ENCODE measurements at regions not wholly inside any gene's neighbourhood (a gene's known extent, or its start where the extent isn't known, plus 50 kb on each side); places are given as distances from the start of the nearest gene placed in this dataset.

GRCh38 chr9:16318516-16319060 lies 551.9 kb downstream of the BNC2 start:
- Mint-ChIP-seq H3K9me3 (ENCODE audit: low read depth, unreplicated experiment) (no peaks in the 10 kb centered on the region), H3K4me3 (ENCODE audit: low read depth, unreplicated experiment) (no peak overlapping the region), H3K27me3 (ENCODE audit: unreplicated experiment) (no peaks in the 10 kb centered on the region), H3K36me3 (ENCODE audit: insufficient read depth, unreplicated experiment) (no peaks in the 10 kb centered on the region), H3K4me1 (ENCODE audit: low read depth, unreplicated experiment) (no peaks in the 10 kb centered on the region), H3K27ac (ENCODE audit: unreplicated experiment) (no peak overlapping the region)
- CTCF ChIA-PET, result no interaction called here
- TF ChIP-seq, protein P1, sequence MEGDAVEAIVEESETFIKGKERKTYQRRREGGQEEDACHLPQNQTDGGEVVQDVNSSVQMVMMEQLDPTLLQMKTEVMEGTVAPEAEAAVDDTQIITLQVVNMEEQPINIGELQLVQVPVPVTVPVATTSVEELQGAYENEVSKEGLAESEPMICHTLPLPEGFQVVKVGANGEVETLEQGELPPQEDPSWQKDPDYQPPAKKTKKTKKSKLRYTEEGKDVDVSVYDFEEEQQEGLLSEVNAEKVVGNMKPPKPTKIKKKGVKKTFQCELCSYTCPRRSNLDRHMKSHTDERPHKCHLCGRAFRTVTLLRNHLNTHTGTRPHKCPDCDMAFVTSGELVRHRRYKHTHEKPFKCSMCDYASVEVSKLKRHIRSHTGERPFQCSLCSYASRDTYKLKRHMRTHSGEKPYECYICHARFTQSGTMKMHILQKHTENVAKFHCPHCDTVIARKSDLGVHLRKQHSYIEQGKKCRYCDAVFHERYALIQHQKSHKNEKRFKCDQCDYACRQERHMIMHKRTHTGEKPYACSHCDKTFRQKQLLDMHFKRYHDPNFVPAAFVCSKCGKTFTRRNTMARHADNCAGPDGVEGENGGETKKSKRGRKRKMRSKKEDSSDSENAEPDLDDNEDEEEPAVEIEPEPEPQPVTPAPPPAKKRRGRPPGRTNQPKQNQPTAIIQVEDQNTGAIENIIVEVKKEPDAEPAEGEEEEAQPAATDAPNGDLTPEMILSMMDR (IDR thresholded peaks at IDR 0.05; ENCODE audit: unreplicated experiment), result no peak
- intact Hi-C loops (cut with micrococcal nuclease; ENCODE audit: unreplicated experiment), result no loop called here
- no peak for DNase-seq
- BruUV-seq (replicated peaks), result no TSS peak

- TF ChIP-seq, protein P1 (IDR thresholded peaks at IDR 0.05; ENCODE audit: unreplicated experiment), result no peak
- CTCF ChIA-PET, result no interaction called here
- no peak overlapping the region for H3K27ac Mint-ChIP-seq (ENCODE audit: unreplicated experiment)
- H3K4me1 Mint-ChIP-seq (ENCODE audit: low read depth, unreplicated experiment), result no peaks in the 10 kb centered on the region
- no peak for DNase-seq
- no peaks in the 10 kb centered on the region for H3K9me3 Mint-ChIP-seq (ENCODE audit: low read depth, unreplicated experiment)
- no peaks in the 10 kb centered on the region for H3K36me3 Mint-ChIP-seq (ENCODE audit: insufficient read depth, unreplicated experiment)
- intact Hi-C loops (cut with micrococcal nuclease; ENCODE audit: unreplicated experiment), result no loop called here
- BruUV-seq (replicated peaks), result no TSS peak
- no peaks in the 10 kb centered on the region for H3K27me3 Mint-ChIP-seq (ENCODE audit: unreplicated experiment)
- no peak overlapping the region for H3K4me3 Mint-ChIP-seq (ENCODE audit: low read depth, unreplicated experiment)
These were observed 550.8 kb downstream of the BNC2 start for GRCh38 chr9:16319646-16320045.

GRCh38 chr9:16320338-16320902 lies 550.0 kb downstream of the BNC2 start:
- no peaks in the 10 kb centered on the region for H3K36me3 Mint-ChIP-seq (ENCODE audit: insufficient read depth, unreplicated experiment)
- no peaks in the 10 kb centered on the region for H3K27me3 Mint-ChIP-seq (ENCODE audit: unreplicated experiment)
- no peak for DNase-seq
- no peaks in the 10 kb centered on the region for H3K9me3 Mint-ChIP-seq (ENCODE audit: low read depth, unreplicated experiment)
- no TSS peak for BruUV-seq (replicated peaks)
- no peak overlapping the region for H3K4me3 Mint-ChIP-seq (ENCODE audit: low read depth, unreplicated experiment)
- H3K27ac Mint-ChIP-seq (ENCODE audit: unreplicated experiment), result no peak overlapping the region
- no peaks in the 10 kb centered on the region for H3K4me1 Mint-ChIP-seq (ENCODE audit: low read depth, unreplicated experiment)
- intact Hi-C loops (cut with micrococcal nuclease; ENCODE audit: unreplicated experiment), result no loop called here
- CTCF ChIA-PET, result no interaction called here
- TF ChIP-seq, protein P1 (IDR thresholded peaks at IDR 0.05; ENCODE audit: unreplicated experiment), result no peak

GRCh38 chr9:16321461-16322119 lies 548.9 kb downstream of the BNC2 start:
- CTCF ChIA-PET, result interaction anchor here (0.7 kb wide), 1 partner anchor 68 kb away, joined by 3 read pairs; no protein-coding TSS in a partner anchor
- H3K27ac Mint-ChIP-seq (ENCODE audit: unreplicated experiment), result no peak overlapping the region

More at GRCh38 chr9:16321461-16322119, 548.9 kb downstream of the BNC2 start:
- intact Hi-C loops (cut with micrococcal nuclease; ENCODE audit: unreplicated experiment), result no loop called here
- no peak overlapping the region for H3K4me3 Mint-ChIP-seq (ENCODE audit: low read depth, unreplicated experiment)
- H3K36me3 Mint-ChIP-seq (ENCODE audit: insufficient read depth, unreplicated experiment), result no peaks in the 10 kb centered on the region
- BruUV-seq (replicated peaks), result no TSS peak
- no peaks in the 10 kb centered on the region for H3K9me3 Mint-ChIP-seq (ENCODE audit: low read depth, unreplicated experiment)
- no peaks in the 10 kb centered on the region for H3K27me3 Mint-ChIP-seq (ENCODE audit: unreplicated experiment)
- TF ChIP-seq, protein P1 (IDR thresholded peaks at IDR 0.05; ENCODE audit: unreplicated experiment), result no peak
- no peak for DNase-seq
- H3K4me1 Mint-ChIP-seq (ENCODE audit: low read depth, unreplicated experiment), result no peaks in the 10 kb centered on the region
